HT1080 (cell line): ENCODE measurements at regions not wholly inside any gene's neighbourhood (a gene's known extent, or its start where the extent isn't known, plus 50 kb on each side); places are given as distances from the start of the nearest gene placed in this dataset.
A peak's percentile ranks its signal among the peaks of the same experiment; 100 is the strongest.
"Not testable (repeated sequence)": the region's sequence is repeated elsewhere in the genome, so short reads cannot be mapped to it uniquely, and the experiment has no call there.

ENCODE experiments used
- DNase-seq: peaks from one replicate; pipeline ENCODE4 v3.0.0-alpha.2; 2015; ENCODE audit warnings: low read depth

GRCh38 chr6:50961611-50962010 lies 142.9 kb downstream of the TFAP2B start:
- DNase-seq: no peak

- DNase-seq: no peak
Observed at GRCh38 chr6:50962213-50962759, 143.6 kb downstream of the TFAP2B start.

GRCh38 chr6:50963952-50964351 lies 145.3 kb downstream of the TFAP2B start:
- DNase-seq: no peak

- no peak for DNase-seq
Observed at GRCh38 chr6:50965495-50965894, 146.8 kb downstream of the TFAP2B start.

- no peak for DNase-seq
Observed at GRCh38 chr6:50966532-50966931, 147.9 kb downstream of the TFAP2B start.

- no peak for DNase-seq
Observed at GRCh38 chr6:50966986-50967385, 148.3 kb downstream of the TFAP2B start.

- DNase-seq: not testable (repeated sequence)
Observed at GRCh38 chr6:50968246-50968645, 149.6 kb downstream of the TFAP2B start.

- DNase-seq: no peak
Observed at GRCh38 chr6:50970908-50971307, 152.2 kb downstream of the TFAP2B start.

GRCh38 chr6:50973464-50973863 lies 154.8 kb downstream of the TFAP2B start:
- no peak for DNase-seq

- no peak for DNase-seq
Observed at GRCh38 chr6:50974319-50974718, 155.6 kb downstream of the TFAP2B start.

- DNase-seq: no peak
Observed at GRCh38 chr6:50975216-50975615, 156.5 kb downstream of the TFAP2B start.

GRCh38 chr6:50976907-50977306 lies 158.2 kb downstream of the TFAP2B start:
- no peak for DNase-seq

GRCh38 chr6:50977796-50978195 lies 159.1 kb downstream of the TFAP2B start:
- no peak for DNase-seq

- DNase-seq: no peak
Observed at GRCh38 chr6:50978380-50979170, 159.9 kb downstream of the TFAP2B start.

GRCh38 chr6:50979171-50979525 lies 160.5 kb downstream of the TFAP2B start:
- no peak for DNase-seq

- DNase-seq: no peak
Observed at GRCh38 chr6:50984135-50984534, 165.5 kb downstream of the TFAP2B start.

- peak; percentile 15 for DNase-seq
Observed at GRCh38 chr6:50986319-50986718, 167.6 kb downstream of the TFAP2B start.

GRCh38 chr6:50989123-50989522 lies 170.5 kb downstream of the TFAP2B start:
- DNase-seq: no peak

- DNase-seq: peak; percentile 72
Observed at GRCh38 chr6:50990750-50991446, 172.2 kb downstream of the TFAP2B start.

GRCh38 chr6:50992232-50992631 lies 173.6 kb downstream of the TFAP2B start:
- no peak for DNase-seq

- no peak for DNase-seq
Observed at GRCh38 chr6:50992704-50993625, 174.3 kb downstream of the TFAP2B start.
